ENCODE measurements at regions not wholly inside any gene's neighbourhood (a gene's known extent, or its start where the extent isn't known, plus 50 kb on each side); places are given as distances from the start of the nearest gene placed in this dataset.

GRCh38 chr4:23070848-23071570 lies 378.3 kb downstream of the GBA3 start:
- TF ChIP-seq CTCF (IDR thresholded peaks at IDR 0.05) (no peak), POLR2AphosphoS5 (IDR thresholded peaks at IDR 0.05) (no peak)

Data from esophagus muscularis mucosa (tissue), 3 donors.